ENCODE measurements at regions not wholly inside any gene's neighbourhood (a gene's known extent, or its start where the extent isn't known, plus 50 kb on each side); places are given as distances from the start of the nearest gene placed in this dataset.

DNA sequence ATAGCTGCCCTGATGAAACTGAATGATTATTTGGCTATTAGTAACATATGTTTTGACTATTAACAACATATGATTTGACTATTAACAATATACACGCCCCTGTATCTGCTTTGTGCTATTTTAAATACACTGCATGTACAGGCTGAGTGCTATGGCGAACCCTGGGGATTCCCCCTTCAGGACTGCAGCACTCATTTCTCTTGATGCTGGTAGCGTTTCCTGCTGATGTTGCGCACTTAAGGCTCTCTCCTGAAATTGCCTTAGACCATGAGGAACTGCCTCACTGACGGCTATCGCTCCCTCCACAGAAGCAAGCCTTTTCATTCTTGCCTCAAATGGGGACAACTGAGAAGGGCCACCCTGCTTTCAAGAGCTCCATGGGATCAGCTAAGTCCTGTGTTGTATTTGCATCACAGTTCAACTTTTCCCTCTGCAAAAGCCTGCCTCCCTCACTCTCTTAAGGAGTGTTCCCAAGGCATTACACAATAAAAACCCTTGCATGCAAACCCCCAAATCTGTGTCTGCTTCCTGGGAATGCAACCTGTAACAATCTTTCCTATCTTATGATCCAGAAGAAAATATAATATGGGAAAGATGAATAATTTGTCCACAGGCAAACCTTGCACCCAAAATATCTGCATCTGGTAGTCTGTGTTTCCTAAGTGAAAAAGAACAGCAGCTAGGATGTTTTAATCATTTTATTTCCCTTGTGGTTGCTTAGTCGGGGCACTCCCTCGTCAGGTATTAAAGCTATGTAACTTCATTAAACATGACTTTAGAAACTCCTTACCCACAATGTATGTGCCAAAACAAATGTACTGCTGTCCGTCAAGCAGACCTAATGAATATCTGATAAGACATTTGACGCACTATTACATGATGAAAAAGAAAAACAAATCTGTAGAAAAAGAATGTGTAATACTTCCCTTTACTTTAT lies 456.4 kb downstream of the COL12A1 start:
- TF ChIP-seq, protein P1, sequence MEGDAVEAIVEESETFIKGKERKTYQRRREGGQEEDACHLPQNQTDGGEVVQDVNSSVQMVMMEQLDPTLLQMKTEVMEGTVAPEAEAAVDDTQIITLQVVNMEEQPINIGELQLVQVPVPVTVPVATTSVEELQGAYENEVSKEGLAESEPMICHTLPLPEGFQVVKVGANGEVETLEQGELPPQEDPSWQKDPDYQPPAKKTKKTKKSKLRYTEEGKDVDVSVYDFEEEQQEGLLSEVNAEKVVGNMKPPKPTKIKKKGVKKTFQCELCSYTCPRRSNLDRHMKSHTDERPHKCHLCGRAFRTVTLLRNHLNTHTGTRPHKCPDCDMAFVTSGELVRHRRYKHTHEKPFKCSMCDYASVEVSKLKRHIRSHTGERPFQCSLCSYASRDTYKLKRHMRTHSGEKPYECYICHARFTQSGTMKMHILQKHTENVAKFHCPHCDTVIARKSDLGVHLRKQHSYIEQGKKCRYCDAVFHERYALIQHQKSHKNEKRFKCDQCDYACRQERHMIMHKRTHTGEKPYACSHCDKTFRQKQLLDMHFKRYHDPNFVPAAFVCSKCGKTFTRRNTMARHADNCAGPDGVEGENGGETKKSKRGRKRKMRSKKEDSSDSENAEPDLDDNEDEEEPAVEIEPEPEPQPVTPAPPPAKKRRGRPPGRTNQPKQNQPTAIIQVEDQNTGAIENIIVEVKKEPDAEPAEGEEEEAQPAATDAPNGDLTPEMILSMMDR (IDR thresholded peaks at IDR 0.05), result no peak
- no peak for TF ChIP-seq POLR2A (IDR thresholded peaks at IDR 0.05)
